ENCODE measurements at regions not wholly inside any gene's neighbourhood (a gene's known extent, or its start where the extent isn't known, plus 50 kb on each side); places are given as distances from the start of the nearest gene placed in this dataset.

DNA sequence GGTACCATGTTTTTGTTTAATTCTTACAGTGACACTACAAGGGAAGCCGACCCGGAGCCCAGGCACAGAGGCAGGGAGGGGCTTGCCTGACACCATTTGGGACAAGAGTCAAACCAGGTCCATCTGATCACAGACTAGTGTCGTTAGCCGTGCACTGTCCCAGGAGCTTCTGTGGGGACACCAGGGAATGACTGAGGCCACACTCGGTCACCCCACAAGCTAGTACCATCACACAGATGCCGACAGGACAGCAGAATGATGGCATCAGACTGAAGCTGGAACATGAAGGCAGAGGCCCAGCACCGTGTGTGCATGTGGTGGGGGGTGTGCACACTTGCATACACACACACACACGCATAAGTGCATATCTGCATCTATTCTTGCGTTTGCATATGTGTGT lies 61.5 kb upstream of the NECTIN1 start:
- DNase-seq = no peak

DNA sequence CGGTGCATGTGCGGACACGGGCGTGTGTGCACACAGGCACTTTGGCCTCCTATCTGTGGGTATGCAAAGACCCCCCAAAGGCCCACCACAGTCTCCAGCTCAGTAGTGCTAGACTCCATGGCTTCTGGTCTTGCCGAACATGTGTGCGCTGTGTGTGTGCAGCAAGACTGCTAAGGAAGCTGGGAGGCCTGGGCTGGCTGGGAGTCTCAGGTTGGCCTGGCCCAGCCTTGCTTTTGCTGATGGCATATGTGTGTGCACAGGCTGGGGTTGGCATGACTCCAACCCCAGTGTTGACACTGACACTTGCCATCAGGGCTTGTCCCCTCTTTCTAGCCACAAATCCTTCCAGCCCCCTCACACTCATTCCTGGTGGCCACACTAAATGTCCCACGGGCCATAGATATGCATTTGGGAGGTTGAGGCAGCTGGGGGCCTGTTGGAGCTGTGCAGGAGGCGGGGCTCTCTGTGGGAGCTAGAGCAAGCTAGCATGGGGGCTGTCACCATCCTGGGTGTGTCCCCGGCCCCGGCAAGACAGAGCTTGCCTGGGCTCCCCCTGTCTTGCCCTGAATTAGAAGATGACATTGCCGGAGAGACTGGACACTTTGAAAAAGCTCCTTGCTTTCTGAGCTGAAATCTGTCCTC lies 60.9 kb upstream of the NECTIN1 start:
- DNase-seq = no peak

DNA sequence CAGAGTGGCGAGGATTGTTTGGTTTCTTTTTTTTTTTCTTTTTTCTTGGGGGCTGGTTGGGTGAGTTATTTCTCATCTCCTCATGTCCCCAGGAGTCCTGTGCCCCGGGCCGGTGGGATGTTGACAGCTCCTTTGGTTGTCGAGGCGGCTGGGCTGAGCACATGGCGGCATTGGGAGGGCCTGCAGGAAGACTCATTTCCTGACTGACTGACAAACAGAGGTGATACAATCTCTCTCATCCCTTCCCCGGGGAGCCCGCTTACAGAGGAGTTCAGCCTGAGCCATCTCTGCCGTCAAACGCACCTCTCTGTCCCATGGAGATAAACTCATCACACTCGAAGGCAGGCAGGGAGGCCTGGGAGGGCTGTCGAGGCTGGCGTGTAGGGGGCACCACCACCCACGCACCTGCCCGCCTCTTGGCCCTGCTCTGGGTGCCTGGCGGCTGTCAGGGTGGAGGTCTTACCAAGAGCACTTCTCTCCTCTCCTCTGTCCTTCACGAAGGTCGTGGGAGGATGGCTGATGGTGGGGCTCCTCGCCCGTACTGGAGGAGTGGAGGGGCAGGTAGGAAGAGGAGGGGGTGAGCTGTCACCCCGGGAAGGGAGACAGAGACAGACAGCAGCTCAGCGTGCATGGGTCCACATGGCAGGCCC lies 60.0 kb upstream of the NECTIN1 start:
- no peak for DNase-seq

DNA sequence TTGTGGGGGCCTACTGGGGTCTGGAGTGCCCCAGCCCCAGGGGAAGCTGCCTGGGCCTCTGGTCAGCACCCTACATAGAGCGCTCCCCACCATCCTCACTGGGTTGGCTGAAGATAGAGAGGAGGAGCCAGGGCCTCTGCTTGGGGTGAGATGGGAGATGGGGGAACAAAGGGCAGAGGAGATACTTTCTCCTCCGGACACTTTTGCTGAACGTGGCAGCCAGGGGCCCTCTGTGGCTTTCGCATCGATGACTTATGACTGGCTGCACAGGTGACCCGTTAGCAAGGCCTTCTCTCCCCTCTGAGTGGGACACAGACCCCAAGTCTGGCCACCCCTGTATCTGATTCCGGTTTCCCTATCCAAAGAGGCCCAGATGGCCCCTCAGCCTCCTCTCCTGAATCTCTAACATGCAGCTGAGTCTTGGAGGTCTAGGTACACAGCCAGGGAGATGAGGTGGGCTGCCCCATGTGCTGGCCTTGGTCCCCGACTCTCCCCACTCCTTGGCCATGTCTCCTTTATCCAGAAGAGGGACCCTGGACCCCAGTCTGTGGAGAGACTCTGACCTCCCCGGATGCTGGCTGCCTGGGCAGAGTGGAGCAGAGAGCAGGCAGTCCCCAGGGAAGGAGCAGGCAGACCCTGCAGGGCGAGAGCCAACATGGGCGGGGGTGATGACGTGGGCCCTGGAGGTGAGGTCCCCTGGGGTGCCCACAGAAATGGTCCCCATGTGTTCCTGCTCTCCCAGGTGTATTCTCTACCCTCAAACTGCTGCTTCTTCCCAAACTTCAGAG lies 59.3 kb upstream of the NECTIN1 start:
- DNase-seq = no peak

DNA sequence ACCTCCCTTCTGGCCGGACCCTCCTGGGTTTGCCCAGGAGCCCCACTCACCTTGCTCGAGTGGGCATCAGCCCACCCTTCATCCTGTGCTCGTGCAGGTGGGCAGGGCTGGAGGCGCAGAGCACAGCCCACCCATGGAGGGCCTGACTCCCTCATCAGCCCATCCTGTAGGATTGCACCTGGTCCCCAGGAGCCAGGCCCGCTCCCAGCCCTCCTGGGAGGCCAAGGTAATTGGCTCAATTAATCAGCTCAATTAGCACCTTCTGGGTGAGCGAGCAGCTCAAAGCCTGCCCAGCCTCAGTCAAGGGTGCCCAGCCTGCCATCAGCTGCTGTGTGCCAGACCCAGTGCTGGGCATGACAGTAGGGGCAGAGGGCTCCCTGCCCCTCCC lies 58.1 kb upstream of the NECTIN1 start:
- no peak for DNase-seq

DNA sequence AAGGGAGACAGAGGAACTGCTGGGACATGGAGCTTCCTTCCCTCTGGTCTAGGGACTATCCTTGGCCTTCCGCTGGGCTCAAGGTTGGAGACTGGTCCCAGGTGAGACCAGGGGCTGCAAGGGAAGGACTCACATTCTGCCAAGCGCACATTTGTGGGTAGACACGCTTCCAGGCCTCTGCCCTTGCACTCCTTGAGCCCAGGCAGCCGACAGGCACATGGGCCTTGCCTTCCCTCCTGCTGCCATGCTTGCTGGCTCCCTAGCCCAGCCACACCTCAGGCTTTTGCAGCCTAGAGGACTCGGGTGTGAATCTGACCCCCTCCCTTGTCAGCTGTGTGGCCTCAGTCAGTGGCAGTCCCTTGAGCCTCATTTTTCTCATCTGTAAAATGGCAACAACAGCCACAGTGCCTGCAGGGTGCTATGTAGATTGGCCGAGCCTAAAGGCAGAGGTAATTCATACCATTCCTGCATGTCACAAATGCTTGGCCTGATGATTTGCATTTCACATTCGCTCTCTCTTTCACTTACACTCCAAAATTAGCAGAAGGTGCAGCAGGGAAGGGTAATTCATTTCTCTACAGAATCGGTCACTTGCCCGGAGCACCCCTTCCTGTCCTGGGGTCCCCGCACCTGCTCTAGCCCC lies 57.6 kb upstream of the NECTIN1 start:
- no peak for DNase-seq

DNA sequence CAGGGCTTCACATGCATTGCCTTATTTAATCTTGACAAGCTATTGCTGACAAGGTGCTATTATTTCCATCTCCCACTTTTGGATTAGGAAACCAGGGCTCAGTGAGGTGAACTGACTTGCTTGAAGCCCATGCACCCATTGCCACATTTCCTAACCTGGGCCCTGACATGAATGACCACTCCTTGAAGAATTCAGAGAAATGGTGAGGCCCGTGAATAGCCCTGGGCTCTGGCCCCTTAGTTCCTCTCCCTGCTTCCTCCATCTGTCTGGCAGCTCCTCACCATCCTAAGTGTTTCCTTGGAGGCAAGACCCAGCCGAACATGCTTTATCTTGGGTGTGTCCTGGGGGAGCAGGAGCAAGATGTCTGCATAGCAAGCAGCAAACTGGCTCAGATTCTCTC lies 56.1 kb upstream of the NECTIN1 start:
- no peak for DNase-seq

DNA sequence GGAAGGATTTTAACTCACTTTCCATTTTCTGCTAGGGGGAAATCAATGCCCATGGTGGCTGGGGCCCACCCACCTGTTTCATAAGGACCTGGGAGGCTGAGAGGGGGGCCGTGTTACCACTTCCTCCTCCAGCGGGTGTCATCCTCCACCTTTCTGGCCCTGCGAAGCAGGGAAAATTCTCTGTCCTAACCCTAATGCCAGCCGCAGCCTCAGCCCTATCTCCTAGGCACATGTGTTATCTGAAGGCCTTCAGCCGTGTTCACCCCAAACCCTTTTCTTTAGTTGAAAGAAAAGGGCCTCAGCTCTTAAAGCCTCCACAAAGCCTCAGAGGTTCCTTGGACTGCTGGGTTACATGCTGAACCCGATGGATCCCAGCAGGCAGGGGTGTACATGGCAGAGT lies 55.4 kb upstream of the NECTIN1 start:
- DNase-seq = no peak

DNA sequence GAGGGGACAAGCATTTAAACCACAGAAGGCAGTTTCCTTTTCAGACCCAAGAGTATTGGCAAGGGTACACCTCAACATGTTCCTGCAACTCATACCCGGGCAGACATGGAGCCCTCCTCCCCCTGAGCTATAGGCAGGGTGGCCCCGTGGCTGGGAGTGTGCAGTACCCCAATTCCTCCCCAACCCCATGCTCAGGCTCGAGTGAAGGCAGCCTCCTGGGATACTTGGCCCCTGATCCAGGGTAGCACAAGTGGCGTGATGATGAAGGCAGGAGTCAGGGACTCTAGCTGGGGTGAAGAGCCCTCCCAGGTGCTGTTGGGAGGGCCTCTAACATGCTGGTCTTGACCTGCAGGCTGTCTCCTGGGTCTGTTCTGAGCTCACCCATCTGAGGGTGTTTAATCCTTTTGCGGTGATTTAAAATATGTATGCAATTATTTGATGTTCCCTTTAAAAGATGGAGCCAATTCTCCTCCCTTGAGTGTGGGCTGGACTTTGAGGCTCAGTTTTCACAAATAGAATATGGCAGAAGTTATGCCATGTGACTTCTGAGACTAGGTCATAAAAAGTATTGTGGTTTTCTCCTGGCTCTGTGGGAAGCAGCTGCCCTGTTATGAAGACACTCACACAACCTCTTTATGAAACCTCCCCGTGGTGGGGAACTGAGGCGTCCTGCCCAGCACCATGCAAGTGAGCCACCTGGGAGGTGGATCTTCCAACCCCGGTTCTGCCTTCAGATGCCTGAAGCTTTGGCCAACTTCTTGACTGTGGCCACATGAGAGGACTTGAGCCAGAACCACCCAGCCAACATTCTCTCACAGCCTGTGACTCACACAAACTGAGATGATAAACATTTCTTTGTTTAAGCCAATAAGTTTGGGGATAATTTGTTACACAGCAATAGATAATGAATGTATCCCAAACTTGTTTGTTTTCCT lies 54.7 kb upstream of the NECTIN1 start:
- no peak for DNase-seq

DNA sequence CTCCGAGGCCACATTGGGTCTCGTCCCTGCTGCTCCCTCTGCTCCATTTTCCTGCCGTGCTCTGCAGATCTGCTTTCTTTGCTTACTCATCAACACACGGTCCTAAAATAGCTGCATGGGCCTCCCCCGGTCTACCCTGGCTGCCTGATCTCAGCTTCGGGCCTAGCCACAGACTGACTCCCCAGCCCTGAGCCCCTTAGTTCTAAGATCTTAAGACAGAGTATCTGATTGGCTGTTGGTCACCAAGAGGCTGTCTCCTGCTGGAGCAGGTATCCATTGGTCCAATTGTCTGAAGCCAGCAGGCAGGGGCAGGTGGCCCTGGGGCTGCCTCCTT lies 53.7 kb upstream of the NECTIN1 start:
- DNase-seq = no peak

DNA sequence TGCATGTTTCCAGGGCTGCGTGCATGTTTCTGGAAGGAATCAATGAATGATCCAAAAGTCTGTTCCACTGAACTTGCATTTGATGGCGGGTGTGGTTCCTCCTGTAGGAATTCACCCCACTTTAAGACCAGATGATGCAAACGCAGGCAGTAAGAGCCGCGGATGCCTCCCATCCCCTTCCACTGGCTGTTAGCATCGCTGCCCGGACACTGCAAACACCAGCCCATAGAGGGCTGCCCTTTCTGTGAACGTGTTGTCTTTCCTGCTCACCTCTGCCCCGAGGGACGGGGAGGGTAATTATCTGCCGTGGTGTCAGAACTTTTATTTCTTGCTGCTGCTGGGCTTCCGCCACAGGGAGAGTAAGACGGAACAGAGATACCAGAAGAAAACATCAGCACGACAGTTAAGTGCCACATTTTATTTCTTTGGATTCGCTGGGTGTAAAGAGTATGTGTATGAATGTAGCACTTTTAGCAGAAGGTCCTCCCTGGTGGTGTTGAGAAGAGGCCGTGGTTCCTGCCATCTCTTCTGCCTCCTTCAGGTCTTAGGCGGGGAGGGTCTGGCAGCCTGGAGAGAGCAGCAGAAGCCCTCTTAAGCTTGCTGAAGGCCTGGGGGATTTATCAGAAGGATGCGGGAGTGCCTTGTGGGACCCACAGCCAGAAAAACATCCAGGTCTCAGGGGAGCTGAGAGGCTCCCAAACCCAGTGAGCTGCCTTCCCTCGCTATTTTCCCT lies 53.2 kb upstream of the NECTIN1 start:
- no peak for DNase-seq

DNA sequence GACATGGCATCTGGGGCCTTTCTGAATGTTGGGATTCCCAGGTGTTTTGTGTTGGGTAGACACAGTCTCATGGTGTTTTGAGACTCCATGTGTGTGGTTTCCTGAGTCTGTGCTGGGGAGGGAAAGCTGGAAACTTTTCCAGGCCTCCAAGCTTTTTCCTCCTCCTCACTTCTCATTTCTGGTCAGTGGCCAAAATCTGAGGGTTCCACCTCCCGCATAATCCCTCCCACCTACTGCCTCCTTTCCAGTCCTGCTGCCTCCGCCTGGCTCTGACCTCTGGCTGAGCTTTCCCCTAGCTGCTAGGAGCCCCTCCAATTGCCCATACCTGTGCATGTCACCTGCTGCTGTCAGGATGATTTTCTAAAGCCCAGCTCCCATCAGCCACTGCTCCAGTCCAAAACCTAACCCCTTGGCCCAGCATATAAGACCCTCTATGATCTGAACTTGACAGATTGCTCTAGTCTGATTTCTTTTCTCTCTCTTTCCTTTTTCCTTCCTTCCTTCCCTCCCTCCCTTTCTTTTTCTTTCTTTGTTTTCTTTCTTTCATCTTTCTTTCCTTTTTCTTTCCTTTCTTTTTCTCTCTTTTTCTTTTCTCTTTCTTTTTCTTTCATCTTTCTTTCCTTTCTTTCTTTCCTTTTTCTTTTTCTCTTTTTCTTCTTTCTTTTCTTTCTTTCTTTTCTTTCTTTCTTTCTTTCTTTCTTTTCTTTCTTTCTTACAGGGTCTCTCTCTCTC lies 51.4 kb upstream of the NECTIN1 start:
- no peak for DNase-seq

DNA sequence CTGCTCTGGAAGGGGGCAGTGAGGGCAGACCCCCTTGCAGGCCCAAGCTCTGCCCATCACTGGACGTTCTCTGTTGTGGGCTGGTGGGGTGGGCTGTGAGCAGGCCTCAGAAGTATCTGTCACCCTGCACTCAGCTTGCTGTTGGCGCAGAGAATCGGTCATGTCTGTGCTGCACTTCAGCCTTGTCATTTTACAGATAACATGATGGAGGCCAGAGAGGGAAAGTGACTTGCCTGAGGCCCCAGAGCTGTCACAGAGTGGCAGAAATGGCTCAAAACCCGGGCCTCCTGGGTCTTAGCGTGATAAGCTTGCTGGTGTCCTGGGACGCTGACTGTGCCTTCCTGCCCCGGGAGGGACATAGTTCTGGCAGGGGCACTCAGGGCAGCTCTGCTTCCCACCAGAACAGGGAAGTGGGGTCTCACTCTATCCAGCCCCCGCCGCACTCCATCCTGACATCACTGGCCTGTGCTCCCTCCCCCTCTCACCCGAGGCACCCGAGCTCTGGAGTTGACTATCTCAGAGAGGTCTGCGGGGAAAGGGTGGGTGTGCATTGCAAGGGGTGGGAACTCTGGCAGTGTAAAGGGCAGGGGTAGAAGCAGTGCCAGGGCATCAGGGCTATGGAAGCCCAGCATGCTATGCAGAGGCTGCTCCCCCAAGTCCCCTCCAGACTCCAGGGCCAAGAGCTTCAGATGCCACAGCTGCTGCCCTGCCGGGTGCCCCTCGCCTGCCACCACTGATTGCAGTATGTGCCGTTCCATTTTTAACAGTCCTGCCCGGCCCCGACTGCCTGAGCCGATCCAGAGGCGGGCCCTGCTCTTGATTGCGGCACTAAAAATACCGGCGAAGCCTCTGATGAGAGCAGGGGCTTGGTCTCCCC lies 50.4 kb upstream of the NECTIN1 start:
- DNase-seq = no peak
